Duodenal mucosa (tissue), 2 donors: ENCODE measurements at regions not wholly inside any gene's neighbourhood (a gene's known extent, or its start where the extent isn't known, plus 50 kb on each side); places are given as distances from the start of the nearest gene placed in this dataset.

Experiments used
- H3K27ac ChIP-seq: one replicate; pipeline ENCODE4 v1.7.0; 2013; ENCODE audit warnings: low read depth, low read length
- H3K27me3 ChIP-seq, 2 donors: one replicate each; pipeline ENCODE4 v1.7.0; 2013; ENCODE audit warnings: low read length in 2 of 2, control low read depth in 1 of 2; ENCODE audit not compliant: insufficient read depth in 2 of 2, control insufficient read depth in 1 of 2
- H3K36me3 ChIP-seq, 2 donors: one replicate each; pipeline ENCODE4 v1.7.0; 2013; ENCODE audit warnings: low read length in 2 of 2, control low read depth in 1 of 2; ENCODE audit not compliant: insufficient read depth in 2 of 2, control insufficient read depth in 1 of 2
- H3K4me1 ChIP-seq, 2 donors: one replicate each; pipeline ENCODE4 v1.7.0; 2013; ENCODE audit warnings: low read length in 2 of 2, control low read depth in 1 of 2; ENCODE audit not compliant: insufficient read depth in 2 of 2, control insufficient read depth in 1 of 2
- H3K4me3 ChIP-seq, 2 donors: one replicate each; pipeline ENCODE4 v1.7.0; 2013; ENCODE audit warnings: low read length in 2 of 2, low read depth in 1 of 2
- H3K9ac ChIP-seq, 2 donors: one replicate each; pipeline ENCODE4 v1.7.0; 2013; ENCODE audit warnings: low read length in 2 of 2, low read depth in 1 of 2
- H3K9me3 ChIP-seq, 2 donors: one replicate each; pipeline ENCODE4 v1.7.0; 2013; ENCODE audit warnings: low read length in 2 of 2, control low read depth in 1 of 2; ENCODE audit not compliant: control insufficient read depth in 1 of 2

DNA sequence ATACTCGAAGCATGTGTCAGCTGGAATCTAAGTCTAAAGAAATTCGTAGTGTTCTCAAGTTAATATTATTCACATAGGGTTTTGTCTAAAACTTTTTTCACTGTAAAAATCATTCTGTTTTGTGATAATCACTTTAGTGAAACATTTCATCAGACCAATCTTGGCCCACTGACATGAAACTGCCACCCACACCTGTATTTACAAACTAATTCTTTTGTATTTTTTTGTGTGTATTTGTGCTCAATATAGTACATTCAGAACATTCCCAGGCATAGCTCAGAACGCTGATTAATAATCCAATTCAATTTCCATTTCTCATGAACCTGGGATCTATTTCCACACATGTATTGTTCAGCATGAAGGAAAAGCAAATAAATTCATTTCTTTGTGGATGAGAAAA, 191.7 kb downstream of the RASSF9 start:
- no peak overlapping the region for H3K9ac ChIP-seq

GRCh38 chr12:85653731-85654455, 182.3 kb downstream of the RASSF9 start:
- Histone ChIP-seq H3K27ac (no peak overlapping the region), H3K36me3 (no peaks in the 10 kb centered on the region), H3K9ac (no peak overlapping the region), H3K4me3 (no peak overlapping the region), H3K27me3 (no peaks in the 10 kb centered on the region), H3K4me1 (no peaks in the 10 kb centered on the region), H3K9me3 (no peaks in the 10 kb centered on the region)

More for the DNA sequence above, 191.7 kb downstream of the RASSF9 start:
- H3K4me3 ChIP-seq: no peak overlapping the region
- no peaks in the 10 kb centered on the region for H3K9me3 ChIP-seq
- H3K36me3 ChIP-seq: no peaks in the 10 kb centered on the region
- H3K27ac ChIP-seq: no peak overlapping the region
- H3K27me3 ChIP-seq: no peaks in the 10 kb centered on the region
- no peaks in the 10 kb centered on the region for H3K4me1 ChIP-seq

- H3K9me3 ChIP-seq: no peaks in the 10 kb centered on the region
- no peak overlapping the region for H3K27ac ChIP-seq
- H3K4me1 ChIP-seq: no peaks in the 10 kb centered on the region
- H3K4me3 ChIP-seq: no peak overlapping the region
- no peak overlapping the region for H3K9ac ChIP-seq
- no peaks in the 10 kb centered on the region for H3K36me3 ChIP-seq
- H3K27me3 ChIP-seq: no peaks in the 10 kb centered on the region
These were observed 181.8 kb downstream of the RASSF9 start for GRCh38 chr12:85654456-85654840.

GRCh38 chr12:85656561-85656960, 179.6 kb downstream of the RASSF9 start:
- Histone ChIP-seq H3K36me3 (no peaks in the 10 kb centered on the region), H3K27me3 (no peaks in the 10 kb centered on the region), H3K27ac (no peak overlapping the region), H3K4me1 (no peaks in the 10 kb centered on the region), H3K4me3 (no peak overlapping the region), H3K9ac (no peak overlapping the region), H3K9me3 (no peaks in the 10 kb centered on the region)

- no peaks in the 10 kb centered on the region for H3K27me3 ChIP-seq
- no peaks in the 10 kb centered on the region for H3K4me1 ChIP-seq
- H3K9me3 ChIP-seq: no peaks in the 10 kb centered on the region
- no peaks in the 10 kb centered on the region for H3K36me3 ChIP-seq
- no peak overlapping the region for H3K27ac ChIP-seq
- no peak overlapping the region for H3K4me3 ChIP-seq
- no peak overlapping the region for H3K9ac ChIP-seq
These were observed 179.0 kb downstream of the RASSF9 start for GRCh38 chr12:85657251-85657650.

- H3K4me1 ChIP-seq: no peaks in the 10 kb centered on the region
- no peaks in the 10 kb centered on the region for H3K9me3 ChIP-seq
- no peak overlapping the region for H3K27ac ChIP-seq
- no peak overlapping the region for H3K4me3 ChIP-seq
- H3K9ac ChIP-seq: no peak overlapping the region
- no peaks in the 10 kb centered on the region for H3K27me3 ChIP-seq
- no peaks in the 10 kb centered on the region for H3K36me3 ChIP-seq
These were observed 178.2 kb downstream of the RASSF9 start for GRCh38 chr12:85657836-85658630.

- H3K27ac ChIP-seq: no peak overlapping the region
- H3K9me3 ChIP-seq: no peaks in the 10 kb centered on the region
- no peaks in the 10 kb centered on the region for H3K4me1 ChIP-seq
- no peak overlapping the region for H3K9ac ChIP-seq
- H3K27me3 ChIP-seq: no peaks in the 10 kb centered on the region
- no peaks in the 10 kb centered on the region for H3K36me3 ChIP-seq
- H3K4me3 ChIP-seq: no peak overlapping the region
These were observed 176.3 kb downstream of the RASSF9 start for GRCh38 chr12:85659754-85660530.

DNA sequence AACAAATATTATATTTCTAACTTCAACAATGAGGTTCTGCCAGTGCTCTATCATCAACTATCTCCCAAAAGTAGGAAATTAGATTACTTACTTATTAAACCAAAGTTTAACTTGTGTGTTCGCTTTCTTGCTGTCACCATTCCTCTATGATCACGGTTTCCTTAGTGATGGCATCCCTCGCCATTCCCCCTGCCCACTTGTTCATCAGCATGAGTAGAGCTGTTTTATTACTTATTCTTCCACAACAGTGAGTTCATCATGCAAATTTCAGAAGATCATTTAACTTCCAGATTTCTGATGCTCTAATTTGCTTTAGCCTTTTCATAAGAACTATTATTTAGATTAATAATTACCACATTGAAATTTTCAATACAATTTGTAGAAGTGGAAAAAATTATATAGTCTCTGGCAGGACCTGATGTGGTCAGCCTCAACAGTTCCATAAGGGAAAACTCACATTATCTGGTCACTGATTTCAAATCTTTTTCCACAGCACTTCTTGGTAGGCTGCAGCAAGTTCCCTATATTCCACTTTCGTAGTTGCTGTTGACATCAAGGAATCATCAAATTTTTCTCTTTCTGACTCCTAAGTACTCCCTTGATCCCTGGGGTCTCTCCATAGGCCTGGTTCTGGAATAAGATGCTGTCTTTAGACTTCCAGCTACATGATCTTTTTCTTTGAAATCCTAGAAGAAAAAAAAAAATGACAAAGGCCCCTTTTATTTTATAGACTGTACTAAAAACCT, 174.6 kb downstream of the RASSF9 start:
- no peak overlapping the region for H3K4me3 ChIP-seq
- H3K36me3 ChIP-seq: no peaks in the 10 kb centered on the region
- H3K9me3 ChIP-seq: no peaks in the 10 kb centered on the region
- H3K27ac ChIP-seq: no peak overlapping the region
- H3K4me1 ChIP-seq: no peaks in the 10 kb centered on the region
- H3K27me3 ChIP-seq: no peaks in the 10 kb centered on the region
- H3K9ac ChIP-seq: no peak overlapping the region

GRCh38 chr12:85662207-85662602, 174.0 kb downstream of the RASSF9 start:
- Histone ChIP-seq H3K27ac (no peak overlapping the region), H3K4me1 (no peaks in the 10 kb centered on the region), H3K9ac (no peak overlapping the region), H3K9me3 (no peaks in the 10 kb centered on the region), H3K36me3 (no peaks in the 10 kb centered on the region), H3K4me3 (no peak overlapping the region), H3K27me3 (no peaks in the 10 kb centered on the region)
